GM12872 (cell line): ENCODE measurements at regions not wholly inside any gene's neighbourhood (a gene's known extent, or its start where the extent isn't known, plus 50 kb on each side); places are given as distances from the start of the nearest gene placed in this dataset.

Source experiments
- CTCF ChIP-seq: IDR thresholded peaks from 3 replicates; pipeline ENCODE4 v1.5.1; 2011; ENCODE audit warnings: low read depth, mild to moderate bottlenecking, low read length, moderate library complexity; ENCODE audit not compliant: insufficient read depth

- TF ChIP-seq CTCF = no peak
These were observed 980.6 kb upstream of the EYS start for GRCh38 chr6:66687611-66688140.

DNA sequence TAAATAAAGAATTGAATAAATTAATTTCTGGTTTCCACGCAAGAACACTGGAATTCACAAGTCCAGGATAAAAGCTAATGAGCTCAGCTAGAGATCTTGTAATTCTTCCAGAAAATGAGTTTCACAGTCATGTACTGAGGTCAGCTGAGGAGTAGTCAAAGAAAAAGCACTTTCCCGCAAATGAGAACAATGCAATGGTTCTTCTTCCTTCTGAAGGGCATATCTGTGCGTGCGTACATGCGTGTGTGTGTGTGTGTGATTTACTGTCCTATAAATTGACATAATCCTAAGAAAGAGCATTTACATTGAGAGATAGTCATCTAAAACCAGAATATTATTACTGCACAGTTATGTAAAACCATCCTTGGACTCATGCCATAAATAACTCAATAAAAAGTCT is 968.9 kb upstream of the EYS start:
- no peak for TF ChIP-seq CTCF

DNA sequence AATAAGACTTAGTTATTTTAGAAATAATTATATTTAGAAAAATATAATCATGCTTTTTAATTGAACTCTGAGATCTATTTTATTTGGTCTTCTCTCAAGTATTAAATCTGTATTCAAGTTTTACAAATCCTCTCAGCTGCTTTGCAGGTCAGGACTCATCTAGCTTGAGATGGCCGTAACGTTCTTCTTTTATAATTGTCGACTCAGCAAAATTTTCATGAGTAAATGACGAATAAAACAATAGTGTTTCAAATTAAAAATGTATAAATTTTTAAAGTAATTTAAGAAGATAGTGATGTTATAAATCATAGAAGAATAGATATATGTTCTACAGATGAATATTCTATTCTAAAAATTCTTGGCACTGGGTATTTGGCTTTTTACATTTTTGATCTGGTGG is 957.1 kb upstream of the EYS start:
- no peak for TF ChIP-seq CTCF

DNA sequence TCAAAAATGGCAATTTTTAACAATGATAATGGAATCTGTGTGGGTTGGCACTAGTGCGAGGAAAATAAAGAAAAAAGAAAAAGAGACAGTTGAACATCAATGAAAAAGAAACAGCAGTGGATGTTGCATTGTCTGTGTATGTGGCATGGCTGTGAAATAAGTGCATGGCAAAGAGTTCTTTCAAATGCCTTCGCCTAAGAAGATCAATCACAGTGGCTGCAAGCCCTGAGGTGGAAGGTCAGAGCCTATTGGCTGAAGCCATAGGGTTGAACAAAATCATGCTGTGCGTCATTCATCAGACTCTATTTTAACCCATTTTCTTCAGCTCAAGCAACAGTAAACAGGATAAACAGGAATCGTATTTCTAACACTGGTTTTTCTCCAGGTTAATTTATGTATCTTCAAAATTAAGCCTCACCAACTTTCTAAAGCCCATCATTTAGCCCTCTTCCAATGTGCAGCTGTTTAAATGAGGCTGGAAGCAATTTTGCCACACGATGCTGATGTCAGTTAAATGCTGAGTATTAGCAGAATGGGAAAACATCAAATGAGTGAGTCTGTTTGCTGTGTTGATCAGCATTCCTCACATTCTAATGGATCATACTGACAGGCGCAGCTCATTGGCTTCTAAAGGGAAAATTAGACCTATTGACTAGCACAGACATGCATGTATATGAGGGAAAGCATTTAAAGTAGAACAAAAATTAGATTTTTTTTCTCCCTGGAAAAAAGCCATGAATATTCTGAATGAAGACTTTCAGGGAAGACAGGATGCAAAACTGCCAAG is 955.9 kb upstream of the EYS start:
- TF ChIP-seq CTCF = no peak

DNA sequence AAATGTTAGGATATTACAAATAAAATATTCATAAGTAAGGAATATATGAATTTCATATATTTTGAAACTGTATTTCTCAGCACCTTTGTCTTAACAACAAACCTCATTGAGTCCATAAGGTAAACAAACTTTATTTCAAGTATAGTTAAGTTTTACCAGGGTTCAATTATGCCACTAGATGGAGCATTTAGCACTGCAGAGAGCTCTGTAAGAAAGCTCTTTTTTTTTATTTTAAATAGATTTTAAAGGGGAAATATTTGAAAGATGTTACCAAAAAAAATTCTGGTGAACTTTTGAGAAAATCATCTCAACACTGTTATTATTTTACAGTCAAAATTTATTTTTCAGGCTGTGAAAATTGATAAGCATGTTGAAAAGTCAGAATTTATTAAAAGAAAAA is 955.2 kb upstream of the EYS start:
- no peak for TF ChIP-seq CTCF

GRCh38 chr6:66655420-66655819 is 948.4 kb upstream of the EYS start:
- TF ChIP-seq CTCF = no peak

DNA sequence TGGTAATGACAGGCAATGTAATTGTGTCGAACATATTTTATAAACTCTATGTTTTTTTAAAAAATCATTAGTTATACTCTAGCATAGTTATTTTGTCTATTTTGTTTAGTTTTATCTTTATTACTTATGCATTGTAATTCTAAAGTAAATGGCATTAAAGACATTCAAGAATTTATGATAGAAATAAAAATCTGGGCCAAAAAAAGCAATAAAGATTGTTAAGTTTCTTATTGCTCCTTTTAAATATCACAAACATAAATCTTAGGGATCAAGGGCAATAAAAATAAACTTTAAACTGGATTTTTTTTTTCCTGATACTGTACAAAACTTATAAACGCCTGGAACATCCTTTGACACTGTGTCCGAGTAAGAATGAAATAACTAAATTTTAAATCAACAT is 931.5 kb upstream of the EYS start:
- TF ChIP-seq CTCF = no peak

- TF ChIP-seq CTCF = no peak
These were observed 931.1 kb upstream of the EYS start for GRCh38 chr6:66638099-66638498.
